Right lobe of liver (tissue), 6 donors: ENCODE measurements at regions not wholly inside any gene's neighbourhood (a gene's known extent, or its start where the extent isn't known, plus 50 kb on each side); places are given as distances from the start of the nearest gene placed in this dataset.

Experiments used
- ATAC-seq, 4 donors: fragments of 200-7000 bp; cut with Tn5 transposase; one replicate each; pipeline ENCODE4 v1.9.1; 2020; ENCODE audit warnings: mild to moderate bottlenecking in 4 of 4, moderate library complexity in 4 of 4
- DNase-seq, 3 donors: peaks; one replicate each; pipeline ENCODE4 v3.0.0-alpha.2; 2020
- H3K27ac ChIP-seq, 3 donors: fragments of 200-600 bp; one replicate each; pipeline ENCODE4 v1.8.0; 2022
- H3K27me3 ChIP-seq, 2 donors: fragments of 200-600 bp; one replicate each; pipeline ENCODE4 v1.8.0; 2022
- H3K36me3 ChIP-seq, 4 donors: fragments of 200-600 bp; sonication (generic) in 1 of 4; one replicate each; pipeline versions ENCODE4 v1.5.1 to v1.8.0; 2017 to 2022; ENCODE audit warnings: control low read depth in 1 of 4
- H3K4me1 ChIP-seq, 4 donors: fragments of 200-600 bp; sonication (generic) in 1 of 4; one replicate each; pipeline versions ENCODE4 v1.5.1 to v1.8.0; 2017 to 2022; ENCODE audit warnings: control low read depth in 1 of 4
- H3K4me3 ChIP-seq, 3 donors: fragments of 200-600 bp; one replicate each; pipeline ENCODE4 v1.8.0; 2022
- H3K9me3 ChIP-seq, 4 donors: fragments of 200-600 bp; sonication (generic) in 1 of 4; one replicate each; pipeline versions ENCODE4 v1.5.1 to v1.8.0; 2017 to 2022; ENCODE audit warnings: control low read depth in 1 of 4
- CTCF ChIP-seq, 4 donors: fragments of 200-600 bp in 3 of 4; fragments of 450-650 bp in 1 of 4; IDR thresholded peaks; one replicate each; pipeline versions ENCODE4 v1.5.1 to v1.8.0; 2016 to 2022; ENCODE audit warnings: antibody characterized with exemption in 4 of 4, mild to moderate bottlenecking in 2 of 4
- POLR2A ChIP-seq: fragments of 450-650 bp; IDR thresholded peaks from one replicate; pipeline ENCODE4 v1.6.1; 2017; ENCODE audit warnings: antibody characterized with exemption, mild to moderate bottlenecking
- WGBS: methylation state at CpG from one replicate; pipeline ENCODE4 v1.1.6; 2018; ENCODE audit warnings: low coverage, low lambda C conversion rate; ENCODE audit not compliant: insufficient coverage; ENCODE audit errors: missing lambda C conversion rate; 5-methylcytosine and 5-hydroxymethylcytosine counted together
- intact Hi-C, 2 donors: fragments of 100-400 bp; cut with DNase I; formaldehyde crosslinking; loops; one replicate each; pipeline versions ENCODE4 v1.11.2 to v1.14.1; 2022
- donor health status: DM: no; HTN: yes; CAD: no.
- donor health status: DM: no; HTN: no; CAD: no.
- donor health status: DM: no; HTN: no; CAD: no.
- donor health status: DM: no; HTN: yes; CAD: no.
- donor health status: DM: no; HTN: yes; CAD: no.

- H3K9me3 ChIP-seq = no peaks in the 10 kb centered on the region
- ATAC-seq = no peak
- no peaks in the 10 kb centered on the region for H3K36me3 ChIP-seq
- H3K4me1 ChIP-seq = peaks cover 0 to 28% (median 7%) of the 10 kb centered on the region in 4 donors
- TF ChIP-seq CTCF (IDR thresholded peaks at IDR 0.05) (no peak), POLR2A (no peak)
- intact Hi-C loops = no loop called here
- peak overlapping the region; percentile 35 to 61 (median 47) for H3K4me3 ChIP-seq
- H3K27me3 ChIP-seq = peaks cover 0 to 17% of the 10 kb centered on the region in 2 donors
- H3K27ac ChIP-seq = no peak overlapping the region
- DNase-seq = no peak
- 2% methylated on average over 20 of the region's 21 CpGs for WGBS
Observed at GRCh38 chr4:24472161-24472510, 112.2 kb downstream of the DHX15 start.

- H3K4me1 ChIP-seq = peaks cover 0 to 28% (median 7%) of the 10 kb centered on the region in 4 donors
- peaks cover 0 to 17% of the 10 kb centered on the region in 2 donors for H3K27me3 ChIP-seq
- WGBS = under 1% methylated on average over 30 of the region's 50 CpGs
- TF ChIP-seq CTCF (IDR thresholded peaks at IDR 0.05) (no peak), POLR2A (no peak)
- no peaks in the 10 kb centered on the region for H3K9me3 ChIP-seq
- no peaks in the 10 kb centered on the region for H3K36me3 ChIP-seq
- intact Hi-C loops = no loop called here
- DNase-seq (peak in 1 of 3 donors; percentile 41), ATAC-seq (no peak)
- peak overlapping the region; percentile 35 to 61 (median 47) for H3K4me3 ChIP-seq
- H3K27ac ChIP-seq = no peak overlapping the region
Observed at GRCh38 chr4:24471486-24472160, 112.7 kb downstream of the DHX15 start.

GRCh38 chr4:24470666-24471485 is 113.5 kb downstream of the DHX15 start:
- ATAC-seq = peak in 3 of 4 donors; percentile 4 to 10 (median 7)
- H3K4me1 ChIP-seq = peaks cover 0 to 28% (median 7%) of the 10 kb centered on the region in 4 donors
- H3K9me3 ChIP-seq = no peaks in the 10 kb centered on the region
- no peak for TF ChIP-seq CTCF (IDR thresholded peaks at IDR 0.05)
- TF ChIP-seq POLR2A = no peak
- no peaks in the 10 kb centered on the region for H3K36me3 ChIP-seq
- 2% methylated on average over 17 of the region's 90 CpGs for WGBS
- no peak overlapping the region for H3K27ac ChIP-seq
- intact Hi-C loops = no loop called here
- H3K4me3 ChIP-seq = peak overlapping the region; percentile 33 to 61 (median 47)
- peak in 2 of 3 donors; percentile 29 to 52 for DNase-seq
- H3K27me3 ChIP-seq = peaks cover 0 to 11% of the 10 kb centered on the region in 2 donors

GRCh38 chr4:24468071-24468470 is 116.3 kb downstream of the DHX15 start:
- Histone ChIP-seq H3K4me1 (peaks cover 0 to 23% (median 7%) of the 10 kb centered on the region in 4 donors), H3K4me3 (no peak overlapping the region), H3K9me3 (no peaks in the 10 kb centered on the region), H3K36me3 (no peaks in the 10 kb centered on the region), H3K27me3 (peaks cover 0 to 10% of the 10 kb centered on the region in 2 donors), H3K27ac (no peak overlapping the region)
- TF ChIP-seq CTCF (IDR thresholded peaks at IDR 0.05) = no peak
- no peak for TF ChIP-seq POLR2A
- 74% methylated on average over 5 of the region's 5 CpGs for WGBS
- DNase-seq (no peak), ATAC-seq (no peak)
- intact Hi-C loops = no loop called here
